ENCODE measurements at regions not wholly inside any gene's neighbourhood (a gene's known extent, or its start where the extent isn't known, plus 50 kb on each side); places are given as distances from the start of the nearest gene placed in this dataset.

DNA sequence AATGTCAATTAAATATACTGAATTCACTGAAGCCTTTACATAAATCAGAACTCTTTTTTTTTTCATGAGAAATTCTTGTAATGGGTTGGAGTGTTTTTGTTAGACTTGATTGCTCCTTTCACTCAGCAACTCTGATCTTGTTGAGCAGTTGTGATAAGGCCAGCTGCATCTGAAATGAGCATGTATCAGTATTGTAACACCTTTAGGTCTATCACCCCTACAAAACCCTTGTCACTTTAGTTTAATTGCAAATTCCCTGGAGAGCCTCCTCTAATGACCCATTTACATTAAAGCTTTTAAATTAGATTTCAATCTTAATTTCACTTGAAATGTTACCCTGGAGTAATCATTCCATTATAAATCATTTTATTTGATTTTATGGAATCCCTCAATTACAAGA lies 346.8 kb upstream of the TCF4 start:
- Mint-ChIP-seq H3K27me3 (ENCODE audit: insufficient read depth, unreplicated experiment) (no peaks in the 10 kb centered on the region), H3K9me3 (ENCODE audit: unreplicated experiment) (peaks cover 10% of the 10 kb centered on the region), H3K27ac (ENCODE audit: unreplicated experiment) (no peak overlapping the region), H3K4me3 (ENCODE audit: unreplicated experiment) (no peak overlapping the region), H3K4me1 (ENCODE audit: low read depth, unreplicated experiment) (no peaks in the 10 kb centered on the region), H3K36me3 (ENCODE audit: insufficient read depth, unreplicated experiment) (no peaks in the 10 kb centered on the region)
- intact Hi-C loops (cut with micrococcal nuclease; ENCODE audit: unreplicated experiment), result no loop called here
- BruUV-seq (replicated peaks), result no TSS peak
- ChIA-PET POLR2A (no interaction called here), CTCF (no interaction called here)
- Histone ChIP-seq H3K27me3 (replicated peaks; ENCODE audit: control insufficient read depth, insufficient read depth, low read length) (no peaks in the 10 kb centered on the region), H3K4me3 (ENCODE audit: low read depth, low read length) (no peak overlapping the region), H3K9me3 (no peaks in the 10 kb centered on the region), H3K36me3 (ENCODE audit: control insufficient read depth, insufficient read depth, low read length) (no peaks in the 10 kb centered on the region), H3K4me1 (no peaks in the 10 kb centered on the region)
- TF ChIP-seq, protein P1, sequence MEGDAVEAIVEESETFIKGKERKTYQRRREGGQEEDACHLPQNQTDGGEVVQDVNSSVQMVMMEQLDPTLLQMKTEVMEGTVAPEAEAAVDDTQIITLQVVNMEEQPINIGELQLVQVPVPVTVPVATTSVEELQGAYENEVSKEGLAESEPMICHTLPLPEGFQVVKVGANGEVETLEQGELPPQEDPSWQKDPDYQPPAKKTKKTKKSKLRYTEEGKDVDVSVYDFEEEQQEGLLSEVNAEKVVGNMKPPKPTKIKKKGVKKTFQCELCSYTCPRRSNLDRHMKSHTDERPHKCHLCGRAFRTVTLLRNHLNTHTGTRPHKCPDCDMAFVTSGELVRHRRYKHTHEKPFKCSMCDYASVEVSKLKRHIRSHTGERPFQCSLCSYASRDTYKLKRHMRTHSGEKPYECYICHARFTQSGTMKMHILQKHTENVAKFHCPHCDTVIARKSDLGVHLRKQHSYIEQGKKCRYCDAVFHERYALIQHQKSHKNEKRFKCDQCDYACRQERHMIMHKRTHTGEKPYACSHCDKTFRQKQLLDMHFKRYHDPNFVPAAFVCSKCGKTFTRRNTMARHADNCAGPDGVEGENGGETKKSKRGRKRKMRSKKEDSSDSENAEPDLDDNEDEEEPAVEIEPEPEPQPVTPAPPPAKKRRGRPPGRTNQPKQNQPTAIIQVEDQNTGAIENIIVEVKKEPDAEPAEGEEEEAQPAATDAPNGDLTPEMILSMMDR (IDR thresholded peaks at IDR 0.05; ENCODE audit: insufficient read depth in 1 of 2, low read depth in 1 of 2, low read length in 1 of 2, severe bottlenecking in 1 of 2, unreplicated experiment in 1 of 2), result no peak
- no peak for DNase-seq

DNA sequence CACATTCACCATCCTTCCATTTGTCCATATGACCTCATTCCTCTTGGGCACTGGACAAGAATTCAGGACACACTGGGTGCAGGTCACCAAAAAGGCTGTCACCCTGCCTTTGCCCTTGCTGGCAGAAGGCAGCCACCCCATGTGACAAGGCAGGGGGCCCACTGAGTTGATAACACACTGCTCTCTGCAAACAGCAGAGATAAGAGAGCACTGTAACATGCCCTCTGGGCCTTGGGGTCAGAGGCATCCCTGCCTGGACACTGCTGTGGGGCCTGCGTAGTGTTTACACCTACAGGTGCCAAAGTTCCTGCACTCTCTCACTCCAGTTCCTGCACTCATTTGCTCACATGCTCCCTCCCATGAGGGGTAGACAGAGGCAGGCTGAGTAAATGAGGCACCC lies 344.7 kb upstream of the TCF4 start:
- POLR2A ChIA-PET, result no interaction called here
- Mint-ChIP-seq H3K36me3 (ENCODE audit: insufficient read depth, unreplicated experiment) (no peaks in the 10 kb centered on the region), H3K27ac (ENCODE audit: unreplicated experiment) (no peak overlapping the region), H3K9me3 (ENCODE audit: unreplicated experiment) (peaks cover 10% of the 10 kb centered on the region), H3K27me3 (ENCODE audit: insufficient read depth, unreplicated experiment) (no peaks in the 10 kb centered on the region), H3K4me3 (ENCODE audit: unreplicated experiment) (no peak overlapping the region), H3K4me1 (ENCODE audit: low read depth, unreplicated experiment) (no peaks in the 10 kb centered on the region)
- no TSS peak for BruUV-seq (replicated peaks)
- Histone ChIP-seq H3K4me3 (ENCODE audit: low read depth, low read length) (no peak overlapping the region), H3K36me3 (ENCODE audit: control insufficient read depth, insufficient read depth, low read length) (no peaks in the 10 kb centered on the region), H3K4me1 (no peaks in the 10 kb centered on the region), H3K9me3 (no peaks in the 10 kb centered on the region), H3K27me3 (replicated peaks; ENCODE audit: control insufficient read depth, insufficient read depth, low read length) (no peaks in the 10 kb centered on the region)
- intact Hi-C loops (cut with micrococcal nuclease; ENCODE audit: unreplicated experiment), result no loop called here
- TF ChIP-seq, protein P1 (IDR thresholded peaks at IDR 0.05; ENCODE audit: insufficient read depth in 1 of 2, low read depth in 1 of 2, low read length in 1 of 2, severe bottlenecking in 1 of 2, unreplicated experiment in 1 of 2), result no peak
- peak; percentile 6 to 23 for DNase-seq
- CTCF ChIA-PET, result no interaction called here

GRCh38 chr18:55927831-55928230 lies 339.8 kb upstream of the TCF4 start:
- Mint-ChIP-seq H3K27ac (ENCODE audit: unreplicated experiment) (no peak overlapping the region), H3K36me3 (ENCODE audit: insufficient read depth, unreplicated experiment) (no peaks in the 10 kb centered on the region), H3K9me3 (ENCODE audit: unreplicated experiment) (peaks cover 12% of the 10 kb centered on the region), H3K4me1 (ENCODE audit: low read depth, unreplicated experiment) (no peaks in the 10 kb centered on the region), H3K4me3 (ENCODE audit: unreplicated experiment) (no peak overlapping the region), H3K27me3 (ENCODE audit: insufficient read depth, unreplicated experiment) (no peaks in the 10 kb centered on the region)
- CTCF ChIA-PET, result no interaction called here
- intact Hi-C loops (cut with micrococcal nuclease; ENCODE audit: unreplicated experiment), result no loop called here
- H3K4me3 ChIP-seq (ENCODE audit: low read depth, low read length), result no peak overlapping the region
- no peak for DNase-seq
- no peaks in the 10 kb centered on the region for H3K27me3 ChIP-seq (replicated peaks; ENCODE audit: control insufficient read depth, insufficient read depth, low read length)
- TF ChIP-seq, protein P1 (IDR thresholded peaks at IDR 0.05; ENCODE audit: insufficient read depth in 1 of 2, low read depth in 1 of 2, low read length in 1 of 2, severe bottlenecking in 1 of 2, unreplicated experiment in 1 of 2), result no peak
- no peaks in the 10 kb centered on the region for H3K9me3 ChIP-seq
- BruUV-seq (replicated peaks), result no TSS peak
- POLR2A ChIA-PET, result no interaction called here
- no peaks in the 10 kb centered on the region for H3K4me1 ChIP-seq
- no peaks in the 10 kb centered on the region for H3K36me3 ChIP-seq (ENCODE audit: control insufficient read depth, insufficient read depth, low read length)

All from Caco-2 (cell line).